ENCODE measurements at regions not wholly inside any gene's neighbourhood (a gene's known extent, or its start where the extent isn't known, plus 50 kb on each side); places are given as distances from the start of the nearest gene placed in this dataset.

DNA sequence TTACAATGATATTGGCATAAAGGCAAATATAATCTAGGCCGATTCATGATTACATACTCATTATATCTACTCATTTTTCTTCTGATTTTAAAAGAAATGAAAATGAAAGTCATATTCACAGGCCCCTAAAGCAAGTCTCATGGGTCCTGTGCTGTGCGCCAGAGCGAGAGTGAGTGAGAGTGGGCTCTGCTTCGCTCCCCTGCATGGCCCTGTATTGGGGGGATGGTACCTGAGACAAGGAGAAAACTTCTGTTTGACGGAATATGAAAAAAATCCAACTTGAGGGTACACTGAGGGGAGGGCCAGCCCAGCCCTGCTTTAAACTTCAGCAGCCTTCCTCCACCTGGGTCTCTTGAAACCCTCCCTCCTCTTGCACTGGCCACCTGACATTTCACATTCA lies 81.4 kb upstream of the RGPD5 start:
- Histone ChIP-seq H3K27ac (ENCODE audit: low read depth, low read length) (no peak overlapping the region), H3K36me3 (ENCODE audit: control insufficient read depth in 1 of 2, insufficient read depth in 2 of 2, low read length in 2 of 2) (no peaks in the 10 kb centered on the region), H4K20me1 (ENCODE audit: insufficient read depth) (no peaks in the 10 kb centered on the region), H3K9me2 (ENCODE audit: insufficient read depth) (no peaks in the 10 kb centered on the region), H3K27me3 (ENCODE audit: insufficient read depth, low read length) (no peaks in the 10 kb centered on the region), H3K4me1 (ENCODE audit: control insufficient read depth in 1 of 2, insufficient read depth in 2 of 2, low read length in 2 of 2) (no peaks in the 10 kb centered on the region), H2AFZ (ENCODE audit: low read depth, low read length, poor library complexity, severe bottlenecking) (no peak overlapping the region), H3K79me2 (ENCODE audit: insufficient read depth, low read length) (no peaks in the 10 kb centered on the region), H3K4me2 (ENCODE audit: low read length) (no peak overlapping the region), H3K4me3 (replicated peaks in 1 of 2; ENCODE audit: low read depth in 1 of 2, low read length in 2 of 2) (no peak overlapping the region), H3K9me3 (ENCODE audit: control insufficient read depth in 1 of 2, insufficient read depth in 1 of 2, low read depth in 1 of 2, low read length in 2 of 2) (no peaks in the 10 kb centered on the region), H3K9ac (ENCODE audit: low read length) (no peak overlapping the region)
- ChIA-PET POLR2A (no interaction called here), RAD21 (ENCODE audit: low non-redundant PET in 1 of 2, low total read pairs in 2 of 2, uncharacterized antibody in 2 of 2, unreplicated experiment in 2 of 2) (no interaction called here), CTCF (no interaction called here)
- DNase-seq (ENCODE audit: low read depth, low spot score) (no peak), ATAC-seq (no peak)
- BruUV-seq (replicated peaks), result no TSS peak
- intact Hi-C loops (cut with micrococcal nuclease), result no loop called here
- no peak for TF ChIP-seq ZNF274 (IDR thresholded peaks at IDR 0.05; ENCODE audit: low read depth, low read length)
- no peak for TF ChIP-seq EGR1 (IDR thresholded peaks at IDR 0.05; ENCODE audit: low read depth)
- no peak for TF ChIP-seq YY1 (IDR thresholded peaks at IDR 0.05; ENCODE audit: extremely low read depth, insufficient replicate concordance, low read depth, low read length)
- TF ChIP-seq RAD21 (IDR thresholded peaks at IDR 0.05; ENCODE audit: low read depth), result no peak
- TF ChIP-seq CTCF (IDR thresholded peaks at IDR 0.05 in 2 of 3, conservative IDR thresholded peaks at IDR 0.05 in 1 of 3; ENCODE audit: borderline replicate concordance in 1 of 3, insufficient read depth in 1 of 3, low read depth in 2 of 3, low read length in 2 of 3), result no peak
- TF ChIP-seq CBX3 (IDR thresholded peaks at IDR 0.05; ENCODE audit: low read depth), result no peak
- TF ChIP-seq TCF7L2 (IDR thresholded peaks at IDR 0.05; ENCODE audit: borderline replicate concordance, extremely low read depth, insufficient read depth, insufficient read length), result no peak
- TF ChIP-seq, protein P1, sequence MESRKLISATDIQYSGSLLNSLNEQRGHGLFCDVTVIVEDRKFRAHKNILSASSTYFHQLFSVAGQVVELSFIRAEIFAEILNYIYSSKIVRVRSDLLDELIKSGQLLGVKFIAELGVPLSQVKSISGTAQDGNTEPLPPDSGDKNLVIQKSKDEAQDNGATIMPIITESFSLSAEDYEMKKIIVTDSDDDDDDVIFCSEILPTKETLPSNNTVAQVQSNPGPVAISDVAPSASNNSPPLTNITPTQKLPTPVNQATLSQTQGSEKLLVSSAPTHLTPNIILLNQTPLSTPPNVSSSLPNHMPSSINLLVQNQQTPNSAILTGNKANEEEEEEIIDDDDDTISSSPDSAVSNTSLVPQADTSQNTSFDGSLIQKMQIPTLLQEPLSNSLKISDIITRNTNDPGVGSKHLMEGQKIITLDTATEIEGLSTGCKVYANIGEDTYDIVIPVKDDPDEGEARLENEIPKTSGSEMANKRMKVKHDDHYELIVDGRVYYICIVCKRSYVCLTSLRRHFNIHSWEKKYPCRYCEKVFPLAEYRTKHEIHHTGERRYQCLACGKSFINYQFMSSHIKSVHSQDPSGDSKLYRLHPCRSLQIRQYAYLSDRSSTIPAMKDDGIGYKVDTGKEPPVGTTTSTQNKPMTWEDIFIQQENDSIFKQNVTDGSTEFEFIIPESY (IDR thresholded peaks at IDR 0.05; ENCODE audit: extremely low read depth, insufficient replicate concordance, low read length), result no peak
- TF ChIP-seq, protein P2, sequence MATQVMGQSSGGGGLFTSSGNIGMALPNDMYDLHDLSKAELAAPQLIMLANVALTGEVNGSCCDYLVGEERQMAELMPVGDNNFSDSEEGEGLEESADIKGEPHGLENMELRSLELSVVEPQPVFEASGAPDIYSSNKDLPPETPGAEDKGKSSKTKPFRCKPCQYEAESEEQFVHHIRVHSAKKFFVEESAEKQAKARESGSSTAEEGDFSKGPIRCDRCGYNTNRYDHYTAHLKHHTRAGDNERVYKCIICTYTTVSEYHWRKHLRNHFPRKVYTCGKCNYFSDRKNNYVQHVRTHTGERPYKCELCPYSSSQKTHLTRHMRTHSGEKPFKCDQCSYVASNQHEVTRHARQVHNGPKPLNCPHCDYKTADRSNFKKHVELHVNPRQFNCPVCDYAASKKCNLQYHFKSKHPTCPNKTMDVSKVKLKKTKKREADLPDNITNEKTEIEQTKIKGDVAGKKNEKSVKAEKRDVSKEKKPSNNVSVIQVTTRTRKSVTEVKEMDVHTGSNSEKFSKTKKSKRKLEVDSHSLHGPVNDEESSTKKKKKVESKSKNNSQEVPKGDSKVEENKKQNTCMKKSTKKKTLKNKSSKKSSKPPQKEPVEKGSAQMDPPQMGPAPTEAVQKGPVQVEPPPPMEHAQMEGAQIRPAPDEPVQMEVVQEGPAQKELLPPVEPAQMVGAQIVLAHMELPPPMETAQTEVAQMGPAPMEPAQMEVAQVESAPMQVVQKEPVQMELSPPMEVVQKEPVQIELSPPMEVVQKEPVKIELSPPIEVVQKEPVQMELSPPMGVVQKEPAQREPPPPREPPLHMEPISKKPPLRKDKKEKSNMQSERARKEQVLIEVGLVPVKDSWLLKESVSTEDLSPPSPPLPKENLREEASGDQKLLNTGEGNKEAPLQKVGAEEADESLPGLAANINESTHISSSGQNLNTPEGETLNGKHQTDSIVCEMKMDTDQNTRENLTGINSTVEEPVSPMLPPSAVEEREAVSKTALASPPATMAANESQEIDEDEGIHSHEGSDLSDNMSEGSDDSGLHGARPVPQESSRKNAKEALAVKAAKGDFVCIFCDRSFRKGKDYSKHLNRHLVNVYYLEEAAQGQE (IDR thresholded peaks at IDR 0.05; ENCODE audit: low read depth), result no peak
- TF ChIP-seq MAX (IDR thresholded peaks at IDR 0.05), result no peak
- no peak for TF ChIP-seq CEBPB (IDR thresholded peaks at IDR 0.05; ENCODE audit: low read depth)
- TF ChIP-seq JUND (IDR thresholded peaks at IDR 0.05), result no peak
- no peak for TF ChIP-seq FOSL1 (IDR thresholded peaks at IDR 0.05; ENCODE audit: low read depth)
- no peak for TF ChIP-seq EZH2phosphoT487 (IDR thresholded peaks at IDR 0.05; ENCODE audit: borderline replicate concordance)
- no peak for TF ChIP-seq ZFX (IDR thresholded peaks at IDR 0.05)
